H1 (cell line): ENCODE measurements at regions not wholly inside any gene's neighbourhood (a gene's known extent, or its start where the extent isn't known, plus 50 kb on each side); places are given as distances from the start of the nearest gene placed in this dataset.
A peak's percentile ranks its signal among the peaks of the same experiment; 100 is the strongest.
"Not testable (repeated sequence)": the region's sequence is repeated elsewhere in the genome, so short reads cannot be mapped to it uniquely, and the experiment has no call there.

Experiments used
- CTCF ChIA-PET: fragments of 300-600 bp; sonication (Branson Sonifier 250); formaldehyde crosslinking; loops from one replicate; lab custom pipeline; 2021; ENCODE audit not compliant: partially characterized antibody; lab: Charles Lee
- POLR2A ChIA-PET: fragments of 300-600 bp; sonication (Branson Sonifier 250); formaldehyde crosslinking; loops from one replicate; lab custom pipeline; 2021; ENCODE audit warnings: inconsistent platforms; ENCODE audit not compliant: partially characterized antibody; lab: Charles Lee
- DNase-seq, 2 experiments: peaks; one replicate each; pipeline versions ENCODE4 v3.0.0 to v3.0.0-alpha.2; 2010 to 2022; ENCODE audit warnings: low spot score in 2 of 2, low read depth in 1 of 2, mixed read lengths in 1 of 2
- FAIRE-seq: peaks from 2 replicates; lab custom pipeline; 2011; peaks lifted over from hg19 to GRCh38; lab: Jason Lieb, UNC
- H2AFZ ChIP-seq: 2 replicates; pipeline ENCODE4 v1.8.1; 2012; ENCODE audit warnings: low read length, inconsistent platforms
- H2AK5ac ChIP-seq: 2 replicates; pipeline ENCODE4 v1.6.1; 2013; ENCODE audit warnings: low read depth, low read length
- H2BK120ac ChIP-seq: replicated peaks from 2 replicates; pipeline ENCODE3; 2013; ENCODE audit warnings: low read depth, low read length, inconsistent platforms
- H2BK12ac ChIP-seq: 2 replicates; pipeline ENCODE4 v1.6.1; 2013; ENCODE audit warnings: low read depth, low read length
- H2BK15ac ChIP-seq: 2 replicates; pipeline ENCODE4 v1.6.1; 2013; ENCODE audit warnings: low read length
- H2BK20ac ChIP-seq: 2 replicates; pipeline ENCODE4 v1.6.1; 2013; ENCODE audit warnings: low read length
- H2BK5ac ChIP-seq: 2 replicates; pipeline ENCODE4 v1.6.1; 2013; ENCODE audit warnings: low read depth, low read length
- H3K14ac ChIP-seq: 2 replicates; pipeline ENCODE4 v1.6.1; 2013; ENCODE audit warnings: inconsistent platforms; ENCODE audit not compliant: insufficient read length
- H3K18ac ChIP-seq: 2 replicates; pipeline ENCODE4 v1.6.1; 2013; ENCODE audit warnings: low read length; ENCODE audit errors: extremely low read depth
- H3K23ac ChIP-seq: 2 replicates; pipeline ENCODE4 v1.6.1; 2013; ENCODE audit warnings: inconsistent platforms; ENCODE audit not compliant: insufficient read length
- H3K23me2 ChIP-seq: 2 replicates; pipeline ENCODE4 v1.6.1; 2013; ENCODE audit warnings: low read depth, low read length
- H3K27ac ChIP-seq: 2 replicates; pipeline ENCODE4 v1.6.1; 2011; ENCODE audit warnings: low read depth, low read length, inconsistent platforms
- H3K27me3 ChIP-seq, 4 experiments: replicated peaks in 1 of 4; 1 replicate in 1 of 4; 2 replicates in 3 of 4; pipeline versions ENCODE4 v1.6.1 to v1.8.1; 2011 to 2013; ENCODE audit warnings: low read length in 3 of 4, mild to moderate bottlenecking in 3 of 4, inconsistent platforms in 2 of 4, mixed read lengths in 2 of 4, moderate library complexity in 1 of 4; ENCODE audit not compliant: control insufficient read depth in 3 of 4, insufficient read depth in 3 of 4; ENCODE audit errors: extremely low read depth in 1 of 4
- H3K36me3 ChIP-seq, 4 experiments: 2 replicates each; pipeline versions ENCODE4 v1.6.1 to v1.8.1; 2011 to 2013; ENCODE audit warnings: mild to moderate bottlenecking in 4 of 4, low read length in 3 of 4, moderate library complexity in 2 of 4, control low read depth in 1 of 4, inconsistent platforms in 1 of 4; ENCODE audit not compliant: insufficient read depth in 4 of 4, control insufficient read depth in 2 of 4
- H3K4ac ChIP-seq: replicated peaks from 2 replicates; pipeline ENCODE3; 2013; ENCODE audit warnings: low read length, low read depth, mixed read lengths, inconsistent platforms; ENCODE audit not compliant: insufficient read length
- H3K4me1 ChIP-seq, 4 experiments: replicated peaks in 1 of 4; 1 replicate in 1 of 4; 2 replicates in 3 of 4; pipeline versions ENCODE4 v1.6.1 to v1.8.1; 2011 to 2013; ENCODE audit warnings: low read length in 3 of 4, inconsistent platforms in 2 of 4, mixed read lengths in 1 of 4; ENCODE audit not compliant: insufficient read depth in 4 of 4, control insufficient read depth in 3 of 4
- H3K4me2 ChIP-seq, 2 experiments: 2 replicates each; pipeline versions ENCODE4 v1.6.1 to v1.8.1; 2011 to 2013; ENCODE audit warnings: low read depth in 2 of 2, low read length in 2 of 2, control low read depth in 1 of 2, inconsistent platforms in 1 of 2, mild to moderate bottlenecking in 1 of 2; ENCODE audit not compliant: insufficient read depth in 1 of 2
- H3K4me3 ChIP-seq, 4 experiments: fragments of 200-600, 300-600 bp in 1 of 4; sonication (generic), shearing (Covaris generic), sonication (Bioruptor Twin) in 1 of 4; 2 replicates each; pipeline versions ENCODE4 v1.5.1 to v1.8.1; 2011 to 2016; ENCODE audit warnings: low read length in 4 of 4, low read depth in 3 of 4, control low read depth in 2 of 4, inconsistent platforms in 2 of 4, mild to moderate bottlenecking in 2 of 4, mixed read lengths in 1 of 4, moderate library complexity in 1 of 4; ENCODE audit not compliant: insufficient read depth in 2 of 4; ENCODE audit errors: extremely low read depth in 1 of 4
- H3K56ac ChIP-seq: replicated peaks from 2 replicates; pipeline ENCODE3; 2013; ENCODE audit warnings: low read depth, mild to moderate bottlenecking, mixed read lengths, low read length, inconsistent platforms; ENCODE audit not compliant: insufficient read length
- H3K79me1 ChIP-seq: 2 replicates; pipeline ENCODE4 v1.6.1; 2013; ENCODE audit warnings: low read depth, low read length, control low read depth
- H3K79me2 ChIP-seq, 2 experiments: 2 replicates each; pipeline versions ENCODE4 v1.6.1 to v1.8.1; 2012 to 2013; ENCODE audit warnings: low read length in 2 of 2, mild to moderate bottlenecking in 2 of 2, inconsistent platforms in 1 of 2; ENCODE audit not compliant: insufficient read depth in 2 of 2, control insufficient read depth in 1 of 2
- H3K9ac ChIP-seq, 4 experiments: replicated peaks in 1 of 4; 1 replicate in 1 of 4; 2 replicates in 3 of 4; pipeline versions ENCODE4 v1.6.1 to v1.8.1; 2011 to 2013; ENCODE audit warnings: low read depth in 3 of 4, low read length in 3 of 4, control low read depth in 2 of 4, mild to moderate bottlenecking in 2 of 4, moderate library complexity in 2 of 4, inconsistent platforms in 1 of 4; ENCODE audit errors: extremely low read depth in 1 of 4
- H3K9me3 ChIP-seq, 2 experiments: 2 replicates each; pipeline versions ENCODE4 v1.6.1 to v1.8.1; 2012 to 2013; ENCODE audit warnings: mild to moderate bottlenecking in 2 of 2, moderate library complexity in 2 of 2, control low read depth in 1 of 2, inconsistent platforms in 1 of 2, low read depth in 1 of 2, low read length in 1 of 2, mixed read lengths in 1 of 2; ENCODE audit not compliant: insufficient read depth in 2 of 2
- H4K20me1 ChIP-seq, 2 experiments: replicated peaks in 1 of 2; 2 replicates each; pipeline versions ENCODE3 to v1.8.1; 2011 to 2013; ENCODE audit warnings: inconsistent platforms in 2 of 2, low read length in 2 of 2, mild to moderate bottlenecking in 1 of 2; ENCODE audit not compliant: insufficient read depth in 2 of 2, control insufficient read depth in 1 of 2
- H4K5ac ChIP-seq: 2 replicates; pipeline ENCODE4 v1.6.1; 2013; ENCODE audit warnings: low read length, low read depth, mixed read lengths, inconsistent platforms; ENCODE audit not compliant: insufficient read length
- H4K8ac ChIP-seq: 2 replicates; pipeline ENCODE4 v1.8.0; 2013; ENCODE audit warnings: mild to moderate bottlenecking, moderate library complexity, low read length, inconsistent platforms; ENCODE audit not compliant: insufficient read depth; ENCODE audit errors: extremely low read depth
- H4K91ac ChIP-seq: replicated peaks from 2 replicates; pipeline ENCODE3; 2013; ENCODE audit warnings: low read length, mixed read lengths, inconsistent platforms; ENCODE audit not compliant: insufficient read length
- WGBS, 2 experiments: shearing (Covaris generic) in 1 of 2; methylation state at CpG; one replicate each; pipeline versions ENCODE4 v1.1.6 to v1.1.7; 2013 to 2015; ENCODE audit warnings: low lambda C conversion rate in 2 of 2, mixed read lengths in 2 of 2, inconsistent platforms in 1 of 2, low coverage in 1 of 2, missing lambda C conversion rate in 1 of 2; ENCODE audit not compliant: insufficient replicate concordance in 2 of 2, insufficient coverage in 1 of 2, insufficient read length in 1 of 2; ENCODE audit errors: extremely low coverage in 1 of 2, missing lambda C conversion rate in 1 of 2; 5-methylcytosine and 5-hydroxymethylcytosine counted together

DNA sequence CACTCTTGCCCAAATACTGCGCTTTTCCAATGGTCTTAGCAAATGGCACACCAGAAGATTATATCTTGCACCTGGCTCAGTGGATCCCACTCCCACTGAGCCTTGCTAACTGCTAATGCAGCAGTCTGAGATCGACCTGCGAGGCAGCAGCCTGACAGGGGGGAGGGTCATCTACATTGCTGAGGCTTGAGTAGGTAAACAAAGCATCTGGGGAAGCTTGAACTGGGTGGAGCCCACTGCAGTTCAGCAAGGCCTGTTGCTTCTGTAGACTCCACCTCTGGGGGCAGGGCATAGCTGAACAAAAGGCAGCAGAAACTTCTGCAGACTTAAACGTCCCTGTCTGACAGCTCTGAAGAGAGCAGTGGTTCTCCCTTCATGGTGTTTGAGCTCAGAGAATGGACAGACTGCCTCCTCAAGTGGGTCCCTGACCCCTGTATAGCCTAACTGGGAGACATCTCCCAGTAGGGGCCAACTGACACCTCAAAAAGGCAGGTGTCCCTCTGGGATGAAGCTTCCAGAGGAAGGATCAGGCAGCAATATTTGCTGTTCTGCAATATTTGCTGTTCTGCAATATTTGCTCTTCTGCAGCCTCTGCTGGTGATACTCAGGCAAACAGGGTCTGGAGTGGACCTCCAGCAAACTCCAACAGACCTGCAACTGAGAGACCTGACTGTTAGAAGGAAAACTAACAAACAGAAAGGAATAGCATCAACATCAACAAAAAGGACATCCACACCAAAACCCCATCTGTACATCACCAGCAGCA is 93.0 kb upstream of the MEGF10 start:
- not testable (repeated sequence) for H2BK20ac ChIP-seq, FAIRE-seq, H3K79me2 ChIP-seq, H3K56ac ChIP-seq, H2BK15ac ChIP-seq, H4K8ac ChIP-seq, H2BK12ac ChIP-seq, H3K36me3 ChIP-seq, H3K27ac ChIP-seq, H3K27me3 ChIP-seq, H3K9ac ChIP-seq, H4K91ac ChIP-seq, H3K18ac ChIP-seq, H3K4me3 ChIP-seq, H2BK5ac ChIP-seq, DNase-seq, H2AK5ac ChIP-seq, H3K4ac ChIP-seq, H3K14ac ChIP-seq, H3K4me1 ChIP-seq, H3K23me2 ChIP-seq, H2BK120ac ChIP-seq, H3K79me1 ChIP-seq, H4K20me1 ChIP-seq, H4K5ac ChIP-seq, H3K9me3 ChIP-seq, H3K23ac ChIP-seq
- Histone ChIP-seq H2AFZ (peak overlapping the region; percentile 84; the same call in 1 of the 2 replicates), H3K4me2 (peak overlapping the region in 1 of 2 experiments; percentile 17; a peak in 1 of 4 replicates)
- WGBS, 2 experiments, result 72% methylated on average over 4 of the region's 4 CpGs; no CpG with 5 or more reads in 1 of the 2 experiments
- ChIA-PET CTCF (interaction anchor here (1.3 kb wide), 1 partner anchor 15 kb away, joined by 3 read pairs; no protein-coding TSS in a partner anchor), POLR2A (interaction anchor here (0.6 kb wide), 1 partner anchor 491 kb away, joined by 3 read pairs; no protein-coding TSS in a partner anchor)

DNA sequence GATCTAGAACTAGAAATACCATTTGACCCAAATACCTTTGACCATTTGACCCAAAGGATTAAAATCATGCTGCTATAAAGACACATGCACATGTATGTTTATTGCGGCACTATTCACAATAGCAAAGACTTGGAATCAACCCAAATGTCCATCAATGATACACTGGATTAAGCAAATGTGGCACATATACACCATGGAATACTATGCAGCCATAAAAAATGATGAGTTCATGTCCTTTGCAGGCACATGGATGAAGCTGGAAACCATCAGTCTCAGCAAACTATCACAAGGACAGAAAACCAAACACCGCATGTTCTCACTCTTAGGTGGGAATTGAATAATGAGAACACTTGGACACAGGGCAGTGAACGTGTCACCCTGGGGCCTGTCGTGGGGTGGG is 87.9 kb upstream of the MEGF10 start:
- H2BK15ac ChIP-seq, DNase-seq, H3K4ac ChIP-seq, H3K4me1 ChIP-seq, FAIRE-seq, H3K27me3 ChIP-seq, H3K9ac ChIP-seq, H3K4me2 ChIP-seq, H4K20me1 ChIP-seq, H3K23ac ChIP-seq, H3K56ac ChIP-seq, H2AK5ac ChIP-seq, CTCF ChIA-PET, H3K79me2 ChIP-seq, H3K4me3 ChIP-seq, H2BK12ac ChIP-seq, H2BK120ac ChIP-seq, H3K36me3 ChIP-seq, H2AFZ ChIP-seq, H2BK5ac ChIP-seq, H3K27ac ChIP-seq, H3K18ac ChIP-seq, H3K9me3 ChIP-seq, H4K5ac ChIP-seq, POLR2A ChIA-PET, H4K91ac ChIP-seq, H2BK20ac ChIP-seq, H3K14ac ChIP-seq, H4K8ac ChIP-seq, H3K23me2 ChIP-seq, H3K79me1 ChIP-seq: not testable (repeated sequence)
- 93% methylated on average over 4 of the region's 4 CpGs; no CpG with 5 or more reads in 1 of the 2 experiments for WGBS, 2 experiments
